Uterus (tissue), 2 donors: ENCODE measurements at regions not wholly inside any gene's neighbourhood (a gene's known extent, or its start where the extent isn't known, plus 50 kb on each side); places are given as distances from the start of the nearest gene placed in this dataset.
"Not testable (repeated sequence)": the region's sequence is repeated elsewhere in the genome, so short reads cannot be mapped to it uniquely, and the experiment has no call there.

Experiments used
- POLR2A ChIP-seq, 2 donors: fragments of 450-650 bp; IDR thresholded peaks; one replicate each; pipeline ENCODE4 v1.6.1; 2016; ENCODE audit warnings: antibody characterized with exemption in 2 of 2, mild to moderate bottlenecking in 1 of 2, moderate library complexity in 1 of 2
- TF ChIP-seq, protein P1 (sequence below), 4 experiments: fragments of 200-600 bp in 2 of 4; fragments of 450-650 bp in 2 of 4; sonication (generic) in 2 of 4; IDR thresholded peaks; one replicate each; pipeline ENCODE4 v1.5.1; 2016 to 2019; ENCODE audit warnings: antibody characterized with exemption in 4 of 4, mild to moderate bottlenecking in 2 of 4, moderate library complexity in 1 of 4

DNA sequence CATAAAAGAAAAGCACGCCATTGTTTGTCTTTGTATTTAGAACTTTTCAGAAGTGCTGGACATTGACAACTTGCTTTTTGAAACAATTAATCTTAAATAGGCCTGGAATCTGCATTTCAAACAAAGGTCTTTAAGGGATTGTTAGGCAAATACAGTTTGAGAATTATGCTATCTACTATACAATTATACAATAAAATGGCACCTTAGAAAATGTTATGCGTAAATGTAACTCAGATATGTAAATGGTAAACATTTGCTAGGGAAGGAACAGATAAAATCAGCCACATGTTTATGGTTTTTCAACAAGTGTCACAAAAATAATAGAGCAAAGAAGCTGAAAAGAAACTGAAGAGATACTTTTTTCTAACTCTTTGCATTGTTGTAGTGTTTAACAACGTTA, 152.7 kb upstream of the PRSS12 start:
- not testable (repeated sequence) for TF ChIP-seq POLR2A (IDR thresholded peaks at IDR 0.05)
- TF ChIP-seq, protein P1, sequence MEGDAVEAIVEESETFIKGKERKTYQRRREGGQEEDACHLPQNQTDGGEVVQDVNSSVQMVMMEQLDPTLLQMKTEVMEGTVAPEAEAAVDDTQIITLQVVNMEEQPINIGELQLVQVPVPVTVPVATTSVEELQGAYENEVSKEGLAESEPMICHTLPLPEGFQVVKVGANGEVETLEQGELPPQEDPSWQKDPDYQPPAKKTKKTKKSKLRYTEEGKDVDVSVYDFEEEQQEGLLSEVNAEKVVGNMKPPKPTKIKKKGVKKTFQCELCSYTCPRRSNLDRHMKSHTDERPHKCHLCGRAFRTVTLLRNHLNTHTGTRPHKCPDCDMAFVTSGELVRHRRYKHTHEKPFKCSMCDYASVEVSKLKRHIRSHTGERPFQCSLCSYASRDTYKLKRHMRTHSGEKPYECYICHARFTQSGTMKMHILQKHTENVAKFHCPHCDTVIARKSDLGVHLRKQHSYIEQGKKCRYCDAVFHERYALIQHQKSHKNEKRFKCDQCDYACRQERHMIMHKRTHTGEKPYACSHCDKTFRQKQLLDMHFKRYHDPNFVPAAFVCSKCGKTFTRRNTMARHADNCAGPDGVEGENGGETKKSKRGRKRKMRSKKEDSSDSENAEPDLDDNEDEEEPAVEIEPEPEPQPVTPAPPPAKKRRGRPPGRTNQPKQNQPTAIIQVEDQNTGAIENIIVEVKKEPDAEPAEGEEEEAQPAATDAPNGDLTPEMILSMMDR (IDR thresholded peaks at IDR 0.05): not testable (repeated sequence)
